Astrocyte (in vitro differentiated cells and primary cell): ENCODE measurements at regions not wholly inside any gene's neighbourhood (a gene's known extent, or its start where the extent isn't known, plus 50 kb on each side); places are given as distances from the start of the nearest gene placed in this dataset.
A peak's percentile ranks its signal among the peaks of the same experiment; 100 is the strongest.

Experiments
- CTCF ChIP-seq: IDR thresholded peaks from 2 replicates; pipeline ENCODE4 v1.5.1; 2011; ENCODE audit warnings: low read depth, mild to moderate bottlenecking, inconsistent platforms, low read length, moderate library complexity; ENCODE audit not compliant: insufficient read depth
- EZH2 ChIP-seq: IDR thresholded peaks from 2 replicates; pipeline ENCODE4 v1.6.1; 2012; ENCODE audit warnings: mild to moderate bottlenecking, low read length, inconsistent platforms; ENCODE audit not compliant: insufficient read depth

DNA sequence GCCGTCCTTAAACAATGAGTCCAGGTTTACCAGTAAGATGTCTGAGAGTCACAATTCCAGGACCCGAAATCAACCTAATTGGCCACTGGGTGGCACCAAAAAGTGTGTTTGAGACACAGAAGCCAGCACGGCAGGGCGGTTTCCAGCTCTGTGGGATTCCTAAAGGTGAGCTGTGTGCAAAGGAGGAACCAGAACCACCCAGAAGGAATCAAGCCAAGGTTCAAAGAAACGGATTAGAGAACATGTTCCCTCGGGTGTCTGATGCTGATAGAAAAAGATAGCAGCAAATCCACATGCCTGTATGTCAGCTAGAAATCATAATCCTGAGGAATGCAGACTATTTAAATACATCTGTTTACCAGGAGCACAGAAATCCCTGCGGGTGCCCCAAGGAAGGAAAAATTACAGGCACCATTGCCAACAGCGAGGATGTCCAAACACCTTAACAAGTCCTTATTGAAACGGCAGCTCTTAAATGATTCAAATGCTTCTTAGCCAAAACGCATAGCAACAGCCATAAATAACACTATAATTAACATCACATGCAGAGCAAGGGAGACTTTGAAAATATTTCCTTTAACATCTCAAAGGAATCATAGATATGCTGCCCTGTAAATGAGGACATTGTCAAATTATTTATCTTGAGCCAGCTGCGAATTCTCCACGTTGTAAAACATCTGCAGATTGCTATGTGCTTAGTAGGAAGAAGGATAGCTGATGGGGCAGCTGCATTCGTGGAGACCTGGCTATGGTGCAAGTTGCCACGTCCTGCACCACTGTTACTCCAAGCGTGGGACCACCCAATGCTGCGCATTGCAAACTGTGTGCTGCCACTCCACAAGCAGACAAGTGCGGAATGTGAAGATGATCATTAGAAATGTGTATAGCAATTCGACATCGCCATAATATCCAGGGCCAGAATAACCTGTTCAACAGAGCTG is 318.7 kb upstream of the NCKAP5 start:
- peak; percentile 73 for TF ChIP-seq CTCF
- no peak for TF ChIP-seq EZH2
